ENCODE measurements at regions not wholly inside any gene's neighbourhood (a gene's known extent, or its start where the extent isn't known, plus 50 kb on each side); places are given as distances from the start of the nearest gene placed in this dataset.

DNA sequence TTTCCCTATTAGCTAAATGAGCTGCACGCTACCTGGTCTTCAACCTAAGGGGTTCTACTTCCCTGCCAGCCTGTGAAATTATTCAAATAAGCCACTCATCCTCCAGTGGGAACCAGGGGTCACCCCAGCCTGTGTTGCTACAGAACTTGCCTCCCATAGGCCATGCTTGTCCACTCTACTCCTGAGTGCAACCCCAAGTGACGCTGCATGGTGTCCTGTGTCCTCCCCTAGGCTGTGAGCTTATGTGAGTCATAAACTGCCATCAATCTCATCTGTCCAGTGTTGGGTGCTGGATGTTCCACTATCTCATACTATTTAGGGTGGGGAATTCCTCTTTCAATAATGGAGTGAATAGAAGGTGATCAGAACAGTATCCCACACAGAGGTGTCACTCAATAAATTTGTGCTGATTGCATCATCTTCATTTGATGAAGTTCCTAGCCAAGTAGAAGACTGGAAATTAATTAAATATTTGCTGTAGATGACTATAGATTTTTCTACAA is 49.8 kb upstream of the SSR3 start:
- Histone ChIP-seq H2AFZ (ENCODE audit: low read depth, low read length, poor library complexity, severe bottlenecking) (no peak overlapping the region), H3K4me2 (ENCODE audit: low read length) (no peak overlapping the region), H3K4me3 (replicated peaks in 1 of 2; ENCODE audit: low read depth in 1 of 2, low read length in 2 of 2) (no peak overlapping the region), H3K4me1 (ENCODE audit: control insufficient read depth in 1 of 2, insufficient read depth in 2 of 2, low read length in 2 of 2) (peaks cover 0 to 22% of the 10 kb centered on the region in 2 experiments; a peak in 3 of 4 replicates), H3K9me2 (ENCODE audit: insufficient read depth) (no peaks in the 10 kb centered on the region), H3K79me2 (ENCODE audit: insufficient read depth, low read length) (no peaks in the 10 kb centered on the region), H4K20me1 (ENCODE audit: insufficient read depth) (no peaks in the 10 kb centered on the region), H3K27me3 (ENCODE audit: insufficient read depth, low read length) (no peaks in the 10 kb centered on the region), H3K9me3 (ENCODE audit: control insufficient read depth in 1 of 2, insufficient read depth in 1 of 2, low read depth in 1 of 2, low read length in 2 of 2) (no peaks in the 10 kb centered on the region), H3K27ac (ENCODE audit: low read depth, low read length) (no peak overlapping the region), H3K9ac (ENCODE audit: low read length) (no peak overlapping the region), H3K36me3 (ENCODE audit: control insufficient read depth in 1 of 2, insufficient read depth in 2 of 2, low read length in 2 of 2) (no peaks in the 10 kb centered on the region)
- ChIA-PET CTCF (no interaction called here), POLR2A (no interaction called here), RAD21 (ENCODE audit: low non-redundant PET in 1 of 2, low total read pairs in 2 of 2, uncharacterized antibody in 2 of 2, unreplicated experiment in 2 of 2) (no interaction called here)
- no TSS peak for BruUV-seq (replicated peaks)
- ATAC-seq, result no peak
- no peak for DNase-seq (ENCODE audit: low read depth, low spot score)
- no peak for TF ChIP-seq CBX3 (IDR thresholded peaks at IDR 0.05; ENCODE audit: low read depth)
- TF ChIP-seq, protein P1, sequence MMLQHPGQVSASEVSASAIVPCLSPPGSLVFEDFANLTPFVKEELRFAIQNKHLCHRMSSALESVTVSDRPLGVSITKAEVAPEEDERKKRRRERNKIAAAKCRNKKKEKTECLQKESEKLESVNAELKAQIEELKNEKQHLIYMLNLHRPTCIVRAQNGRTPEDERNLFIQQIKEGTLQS (IDR thresholded peaks at IDR 0.05), result no peak
- no peak for TF ChIP-seq ELF1 (IDR thresholded peaks at IDR 0.05; ENCODE audit: borderline replicate concordance, low read depth)
- TF ChIP-seq SP1 (IDR thresholded peaks at IDR 0.05; ENCODE audit: low read depth), result no peak
- no peak for TF ChIP-seq SIN3A (IDR thresholded peaks at IDR 0.05; ENCODE audit: low read depth)
- TF ChIP-seq, protein P2, sequence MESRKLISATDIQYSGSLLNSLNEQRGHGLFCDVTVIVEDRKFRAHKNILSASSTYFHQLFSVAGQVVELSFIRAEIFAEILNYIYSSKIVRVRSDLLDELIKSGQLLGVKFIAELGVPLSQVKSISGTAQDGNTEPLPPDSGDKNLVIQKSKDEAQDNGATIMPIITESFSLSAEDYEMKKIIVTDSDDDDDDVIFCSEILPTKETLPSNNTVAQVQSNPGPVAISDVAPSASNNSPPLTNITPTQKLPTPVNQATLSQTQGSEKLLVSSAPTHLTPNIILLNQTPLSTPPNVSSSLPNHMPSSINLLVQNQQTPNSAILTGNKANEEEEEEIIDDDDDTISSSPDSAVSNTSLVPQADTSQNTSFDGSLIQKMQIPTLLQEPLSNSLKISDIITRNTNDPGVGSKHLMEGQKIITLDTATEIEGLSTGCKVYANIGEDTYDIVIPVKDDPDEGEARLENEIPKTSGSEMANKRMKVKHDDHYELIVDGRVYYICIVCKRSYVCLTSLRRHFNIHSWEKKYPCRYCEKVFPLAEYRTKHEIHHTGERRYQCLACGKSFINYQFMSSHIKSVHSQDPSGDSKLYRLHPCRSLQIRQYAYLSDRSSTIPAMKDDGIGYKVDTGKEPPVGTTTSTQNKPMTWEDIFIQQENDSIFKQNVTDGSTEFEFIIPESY (IDR thresholded peaks at IDR 0.05; ENCODE audit: extremely low read depth, insufficient replicate concordance, low read length), result no peak
- no peak for TF ChIP-seq POLR2AphosphoS5 (IDR thresholded peaks at IDR 0.05; ENCODE audit: low read depth, low read length)
- no peak for TF ChIP-seq JUND (IDR thresholded peaks at IDR 0.05)
- TF ChIP-seq YY1 (IDR thresholded peaks at IDR 0.05; ENCODE audit: extremely low read depth, insufficient replicate concordance, low read depth, low read length), result no peak
- TF ChIP-seq, protein P3, sequence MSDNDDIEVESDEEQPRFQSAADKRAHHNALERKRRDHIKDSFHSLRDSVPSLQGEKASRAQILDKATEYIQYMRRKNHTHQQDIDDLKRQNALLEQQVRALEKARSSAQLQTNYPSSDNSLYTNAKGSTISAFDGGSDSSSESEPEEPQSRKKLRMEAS (IDR thresholded peaks at IDR 0.05), result no peak
- TF ChIP-seq EZH2phosphoT487 (IDR thresholded peaks at IDR 0.05; ENCODE audit: borderline replicate concordance), result no peak
- intact Hi-C loops (cut with micrococcal nuclease), result no loop called here

Measured in HCT116 (cell line).